Activated T-cell treated with anti-CD3 and anti-CD28 coated beads, Interleukin-2, amount 50 U/mL, for 48 hours (primary cell): ENCODE measurements at regions not wholly inside any gene's neighbourhood (a gene's known extent, or its start where the extent isn't known, plus 50 kb on each side); places are given as distances from the start of the nearest gene placed in this dataset.

Experiments
- DNase-seq, 2 experiments: peaks; one replicate each; pipeline ENCODE4 v3.0.0-alpha.2; 2020

DNA sequence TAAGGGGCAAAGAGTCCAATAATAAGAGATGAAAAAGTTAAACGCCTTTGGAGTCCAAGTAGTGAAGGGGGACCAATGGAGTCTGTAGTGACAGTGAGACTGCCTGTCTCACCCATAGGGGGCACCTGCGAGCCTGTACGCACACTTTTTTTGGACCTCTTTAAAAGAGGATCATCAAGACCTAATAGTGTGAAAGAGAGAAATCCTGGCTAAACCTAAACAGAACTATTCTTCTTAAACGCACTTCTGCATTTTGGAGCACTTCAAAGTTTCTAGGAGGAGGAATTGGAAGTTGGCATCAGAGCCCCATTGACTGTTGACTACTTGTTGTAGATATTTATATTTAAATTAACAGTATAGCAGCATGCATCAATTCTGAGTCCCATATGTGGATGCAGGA lies 636.1 kb upstream of the KLF4 start:
- DNase-seq: no peak

DNA sequence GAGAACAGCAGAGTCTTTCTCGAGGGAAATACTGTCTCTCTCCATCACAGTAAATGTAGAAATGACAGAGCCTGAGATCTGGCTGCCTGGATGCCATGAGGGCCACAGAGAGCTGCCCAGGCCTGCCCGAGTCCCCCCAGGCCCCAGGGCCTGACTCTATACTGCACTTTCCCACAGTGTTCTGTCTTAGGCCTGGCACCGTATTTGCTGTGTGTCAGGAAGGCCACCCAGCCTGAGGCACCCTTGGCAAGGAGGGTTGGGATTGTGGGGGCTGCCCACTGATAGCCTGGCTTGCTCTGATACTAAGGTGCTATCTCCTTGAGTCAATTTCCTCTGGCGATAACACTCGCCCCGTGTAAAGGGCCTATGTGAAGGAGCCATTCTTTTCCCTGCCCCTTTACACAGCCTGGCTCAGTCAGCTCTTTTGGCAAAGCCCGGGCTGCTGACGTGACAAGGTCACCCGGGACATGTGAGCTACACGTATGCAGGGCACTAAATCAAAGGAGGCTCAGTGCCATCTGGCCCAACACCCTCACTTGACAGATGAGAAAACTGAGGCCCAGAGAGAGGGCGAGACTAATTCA lies 630.1 kb upstream of the KLF4 start:
- DNase-seq: no peak

DNA sequence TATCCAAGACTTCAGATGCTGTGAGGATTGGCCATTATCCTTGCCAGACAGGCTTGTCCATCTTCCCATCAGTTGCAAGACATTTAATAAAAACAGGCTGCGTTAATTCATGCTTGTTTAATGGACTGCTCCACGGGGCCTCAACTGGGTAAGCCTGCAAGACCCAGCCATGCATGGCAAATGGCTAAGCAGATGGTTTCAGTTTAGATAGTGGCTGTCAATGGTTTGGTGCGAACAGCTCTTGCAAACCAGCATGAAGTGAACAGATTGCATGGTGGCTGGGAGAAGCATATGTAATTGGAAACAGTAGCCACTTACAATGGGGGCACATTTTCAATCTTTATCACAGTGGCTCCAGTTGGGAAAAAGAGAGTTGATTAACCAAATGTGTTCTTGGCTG lies 628.2 kb upstream of the KLF4 start:
- no peak for DNase-seq

DNA sequence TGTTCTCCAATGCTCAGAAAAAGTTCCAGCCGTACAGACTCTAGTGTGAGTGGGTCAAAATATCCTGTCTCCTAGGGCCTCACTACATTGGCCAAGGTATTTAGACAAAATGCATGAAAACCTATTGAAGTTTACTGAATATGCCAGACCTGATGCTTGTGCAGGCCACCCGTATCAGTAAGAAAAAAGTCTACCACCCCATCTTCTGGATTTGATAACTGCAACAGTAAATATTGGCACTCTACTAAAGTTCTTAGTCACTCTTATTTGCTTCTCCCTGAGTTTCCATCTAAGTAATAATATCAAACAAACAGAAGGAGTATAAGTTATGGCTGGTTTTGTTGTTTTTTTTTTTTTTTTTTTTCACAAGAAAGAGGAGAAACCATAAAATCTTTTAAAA lies 627.7 kb upstream of the KLF4 start:
- no peak for DNase-seq

DNA sequence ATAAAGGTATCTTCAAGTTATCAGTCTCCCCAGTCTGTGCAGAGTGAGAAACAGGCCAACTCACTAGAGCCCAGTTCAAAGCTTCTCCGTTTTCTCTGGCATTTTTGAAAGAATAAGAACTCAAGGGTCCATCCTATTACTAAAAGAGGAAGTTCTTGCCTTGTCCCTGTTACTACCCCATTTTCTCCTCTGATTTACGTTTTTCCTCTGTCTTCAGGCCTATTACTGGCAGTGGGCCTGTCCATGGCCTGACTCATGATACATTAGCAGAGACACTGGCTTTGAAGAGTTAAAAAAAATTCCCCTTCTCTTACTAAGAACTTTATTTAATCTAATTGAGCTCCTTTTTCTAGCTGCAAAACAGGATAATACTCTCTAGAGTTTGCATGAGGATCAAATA lies 624.0 kb upstream of the KLF4 start:
- DNase-seq: no peak

DNA sequence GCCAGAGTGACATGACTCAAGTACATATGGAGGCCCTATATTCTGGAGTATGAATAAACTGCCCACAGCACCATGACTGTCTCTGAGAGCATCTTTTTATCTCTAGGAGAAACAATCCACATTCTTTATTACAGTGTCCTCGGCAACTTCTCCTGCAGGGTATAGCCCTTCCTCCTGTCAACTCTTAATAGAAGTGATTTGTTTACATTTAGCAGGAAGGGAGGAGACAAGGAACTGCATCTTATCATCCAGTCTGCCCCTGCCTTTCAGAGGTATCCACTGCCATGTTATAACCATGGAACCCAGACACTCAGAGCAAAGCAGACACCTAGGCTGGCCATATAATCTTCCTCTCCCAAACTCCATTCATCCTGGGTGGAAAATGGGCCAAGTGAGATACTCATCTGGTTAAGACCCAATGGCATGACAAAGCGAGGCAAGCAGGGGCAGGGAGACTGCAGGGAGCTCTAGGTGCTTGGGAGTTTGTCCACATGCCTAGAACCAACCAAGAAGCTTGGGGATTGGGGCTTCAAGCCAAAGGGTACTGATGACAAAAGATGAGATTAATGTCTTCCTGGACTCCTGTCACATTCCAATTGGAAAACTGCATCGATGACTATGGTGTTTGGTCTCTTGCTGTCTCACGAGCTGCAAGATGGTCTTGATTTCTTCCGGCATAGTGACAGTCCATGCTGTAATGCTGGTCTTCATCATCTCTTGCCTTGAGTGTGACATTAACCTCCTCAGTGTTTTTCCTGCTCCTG lies 620.5 kb upstream of the KLF4 start:
- DNase-seq: no peak

DNA sequence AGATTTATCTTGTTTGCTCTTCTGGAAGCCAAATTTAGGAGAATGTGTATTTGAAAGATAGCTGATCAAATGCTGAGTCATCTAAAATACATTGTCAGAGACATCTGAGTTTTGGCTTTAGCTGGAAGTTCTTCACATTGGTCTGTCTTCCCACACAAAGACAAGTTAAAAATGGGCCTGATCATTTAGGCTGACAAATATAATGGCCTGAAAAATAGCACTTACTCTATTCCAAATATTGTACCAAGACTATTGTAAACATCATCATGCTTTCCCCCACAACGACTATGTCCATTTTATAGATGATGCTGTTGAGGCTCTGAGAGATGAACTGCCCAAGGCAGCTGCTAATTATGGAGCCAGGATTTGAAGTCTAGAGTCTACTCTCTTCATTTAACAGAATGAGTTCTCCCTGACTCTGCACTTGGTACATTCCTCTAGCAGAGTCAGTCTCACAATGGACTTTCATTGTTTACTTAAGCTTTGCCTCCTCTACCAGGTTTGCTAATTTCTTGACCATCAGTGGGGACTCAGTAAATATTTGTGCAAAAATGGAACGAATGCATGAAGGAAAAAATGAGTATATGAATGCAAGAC lies 619.4 kb upstream of the KLF4 start:
- DNase-seq: no peak

DNA sequence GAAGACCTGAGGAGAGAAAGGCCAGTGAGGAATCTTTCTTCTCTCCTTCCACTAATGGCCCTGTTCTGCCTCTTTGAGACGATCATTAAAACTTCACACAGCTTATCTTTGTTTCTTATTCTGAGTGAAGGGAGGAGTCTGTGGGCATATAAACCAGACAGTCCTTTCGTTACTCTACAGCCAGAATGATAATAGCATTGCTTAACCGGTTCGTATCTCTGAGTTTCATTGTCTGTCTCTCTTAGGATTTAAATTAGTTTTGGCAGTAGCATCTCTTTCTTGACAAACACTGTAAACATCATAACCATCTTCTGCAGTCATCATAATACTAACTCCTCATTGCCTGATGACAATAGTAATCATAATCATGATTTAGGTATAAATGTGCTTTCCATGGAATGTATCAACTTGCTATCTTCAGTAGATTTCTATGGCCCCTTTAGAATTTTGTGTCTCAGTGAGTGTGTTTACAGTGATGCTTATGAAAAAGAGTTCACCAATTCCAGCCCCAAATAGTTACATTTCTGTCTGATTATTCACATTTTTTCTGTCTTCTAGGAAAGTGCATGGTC lies 618.8 kb upstream of the KLF4 start:
- no peak for DNase-seq

DNA sequence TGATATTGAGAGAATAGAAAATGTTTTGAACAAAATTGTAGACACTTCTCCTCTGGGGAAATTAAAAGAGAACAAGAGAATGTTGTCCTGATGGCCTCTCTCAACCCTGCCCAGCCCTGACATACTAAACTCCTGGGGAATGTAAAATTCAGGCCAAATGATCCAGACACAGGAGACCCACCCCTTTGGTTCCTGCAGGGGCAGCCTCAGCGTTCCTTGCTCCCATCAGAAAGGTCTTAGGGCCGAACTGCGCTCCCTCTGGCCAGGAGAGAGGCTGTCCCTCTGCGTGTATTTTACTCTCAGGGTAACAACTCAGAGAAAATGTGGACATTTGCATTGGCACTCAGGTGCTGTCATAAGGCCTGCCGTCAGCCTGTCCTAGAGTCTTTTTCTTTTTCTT lies 616.3 kb upstream of the KLF4 start:
- DNase-seq: no peak

DNA sequence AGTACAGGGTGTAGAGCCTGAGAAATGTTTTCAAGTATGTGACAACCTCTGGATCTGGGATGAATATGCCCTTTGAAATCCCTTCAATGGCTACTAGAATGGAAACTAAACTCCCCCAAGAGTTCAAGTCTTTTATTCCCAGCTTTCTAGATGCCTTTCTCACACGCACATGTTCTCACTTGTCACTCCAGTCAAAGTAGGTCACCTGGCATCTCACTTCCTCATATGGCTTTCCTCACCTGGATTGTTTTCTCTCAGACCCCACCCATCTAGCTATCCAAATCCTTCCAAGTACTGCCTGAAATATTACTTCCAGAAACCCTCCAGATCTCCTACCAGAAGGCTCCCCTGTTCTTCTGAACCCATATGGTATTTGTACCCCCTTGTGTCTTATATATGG lies 615.4 kb upstream of the KLF4 start:
- DNase-seq: no peak

DNA sequence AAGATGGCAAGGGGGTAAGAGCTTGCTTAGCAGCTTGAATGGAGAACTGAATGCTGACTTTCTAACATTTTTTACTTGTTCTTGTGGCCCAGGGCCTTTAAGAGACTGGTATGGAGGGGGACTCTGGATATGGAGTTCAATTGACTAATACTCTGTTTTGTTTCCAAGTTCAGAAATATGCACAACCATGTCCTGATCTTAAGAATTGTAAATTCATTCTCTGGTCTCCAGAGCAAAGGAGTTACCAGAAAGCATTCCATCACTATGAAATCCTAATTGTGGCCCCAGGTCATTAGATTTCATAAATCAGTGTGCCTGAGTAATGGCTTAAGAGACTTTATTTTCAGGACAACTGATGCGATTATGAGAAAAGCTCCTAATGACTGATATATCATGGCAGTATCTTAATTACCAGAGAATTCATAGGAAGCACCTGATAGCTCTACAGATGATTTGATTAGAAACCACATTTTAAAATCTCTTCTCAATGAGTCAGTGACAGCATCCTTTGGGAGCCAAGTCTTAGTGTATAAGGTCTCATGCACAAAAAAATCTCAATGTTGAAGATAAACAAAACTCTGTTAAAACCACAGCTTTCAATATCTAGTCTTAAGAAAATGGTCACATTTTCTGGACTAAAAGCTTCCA lies 613.6 kb upstream of the KLF4 start:
- DNase-seq: no peak

DNA sequence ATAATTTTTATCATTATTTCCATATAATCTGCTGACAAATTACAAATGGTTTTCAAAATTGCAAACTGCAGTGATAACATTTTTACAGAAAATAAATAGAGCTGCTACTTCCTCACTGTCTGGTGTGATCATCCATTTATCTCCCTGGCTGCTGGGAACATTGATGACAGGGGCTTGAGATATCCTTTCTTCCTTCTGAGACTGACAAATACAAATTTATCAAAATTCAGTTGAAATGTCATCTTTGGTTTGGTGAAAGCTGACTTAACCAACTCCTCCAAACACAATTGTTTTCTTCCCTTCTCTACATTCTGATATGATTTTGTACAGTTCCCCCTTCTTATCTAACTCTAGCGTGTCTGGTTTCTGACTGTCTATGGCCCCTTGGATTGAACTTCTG lies 611.8 kb upstream of the KLF4 start:
- DNase-seq: no peak

DNA sequence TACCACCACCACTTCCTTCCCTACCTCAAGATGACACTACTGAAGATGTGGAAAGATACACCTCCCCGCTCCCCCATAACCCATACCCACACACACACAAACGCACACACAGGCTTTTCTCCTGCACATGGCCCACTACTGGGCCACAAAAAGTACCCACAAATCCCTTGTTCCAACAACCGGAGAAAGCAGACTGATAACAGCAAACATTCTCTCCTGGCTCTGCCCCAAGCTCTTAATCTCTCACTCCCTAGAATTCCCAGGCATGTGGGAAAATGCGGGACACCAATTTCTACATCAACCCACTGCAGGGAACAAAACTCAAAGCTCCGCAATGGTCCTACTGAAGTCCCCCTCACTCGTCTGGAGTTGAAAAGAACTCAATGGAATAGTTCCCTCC lies 611.0 kb upstream of the KLF4 start:
- no peak for DNase-seq

DNA sequence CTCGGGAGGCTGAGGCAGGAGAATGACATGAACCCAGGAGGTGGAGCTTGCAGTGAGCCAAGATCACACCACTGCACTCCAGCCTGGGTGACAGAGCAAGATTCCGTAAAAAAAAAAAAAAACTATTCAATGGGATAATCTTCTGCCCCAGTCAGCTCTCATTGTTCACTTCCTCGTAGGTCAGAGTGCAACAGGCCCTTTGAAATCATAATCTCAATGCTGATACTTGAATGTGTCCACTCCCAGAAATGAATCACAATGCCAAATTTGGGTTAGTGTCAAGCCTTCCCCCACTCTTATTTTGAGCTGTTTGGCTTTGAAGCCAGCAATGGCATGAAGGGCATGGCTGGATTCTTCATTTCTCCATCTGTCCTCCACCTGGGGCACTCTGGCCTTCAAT lies 610.3 kb upstream of the KLF4 start:
- no peak for DNase-seq

DNA sequence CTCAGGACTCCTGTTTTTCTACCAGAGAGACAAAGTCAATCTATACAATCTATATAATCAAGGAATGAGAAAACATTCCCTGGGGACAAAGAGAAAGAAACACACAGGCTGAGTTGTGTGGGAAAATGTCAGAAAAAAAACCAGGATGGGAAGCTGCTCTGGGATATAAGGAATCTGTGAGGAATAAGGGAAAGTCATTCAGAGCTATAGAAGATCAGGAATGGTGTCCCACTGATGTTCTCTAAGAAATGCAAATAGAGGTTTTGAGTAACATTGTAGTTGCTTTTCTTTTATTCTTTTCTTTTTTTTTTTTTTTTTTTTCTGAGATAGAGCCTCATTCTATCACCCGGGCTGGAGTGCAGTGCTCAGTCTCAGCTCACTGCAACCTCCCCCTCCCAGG lies 605.9 kb upstream of the KLF4 start:
- DNase-seq: no peak

DNA sequence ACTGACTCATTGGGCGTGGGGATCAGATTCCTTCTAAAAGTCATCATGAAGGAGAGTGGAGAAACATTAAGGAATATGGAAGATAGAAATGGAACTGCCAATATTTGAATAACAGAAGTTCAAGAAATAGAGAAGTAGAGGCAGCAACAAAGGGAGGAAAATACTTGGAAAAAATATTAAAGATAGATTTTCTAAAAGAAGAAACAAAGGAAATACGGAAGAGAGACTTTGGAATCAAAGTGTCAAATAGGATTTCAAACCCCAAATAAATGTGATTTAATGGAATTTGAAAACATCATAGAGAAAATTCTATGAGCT lies 605.1 kb upstream of the KLF4 start:
- no peak for DNase-seq

DNA sequence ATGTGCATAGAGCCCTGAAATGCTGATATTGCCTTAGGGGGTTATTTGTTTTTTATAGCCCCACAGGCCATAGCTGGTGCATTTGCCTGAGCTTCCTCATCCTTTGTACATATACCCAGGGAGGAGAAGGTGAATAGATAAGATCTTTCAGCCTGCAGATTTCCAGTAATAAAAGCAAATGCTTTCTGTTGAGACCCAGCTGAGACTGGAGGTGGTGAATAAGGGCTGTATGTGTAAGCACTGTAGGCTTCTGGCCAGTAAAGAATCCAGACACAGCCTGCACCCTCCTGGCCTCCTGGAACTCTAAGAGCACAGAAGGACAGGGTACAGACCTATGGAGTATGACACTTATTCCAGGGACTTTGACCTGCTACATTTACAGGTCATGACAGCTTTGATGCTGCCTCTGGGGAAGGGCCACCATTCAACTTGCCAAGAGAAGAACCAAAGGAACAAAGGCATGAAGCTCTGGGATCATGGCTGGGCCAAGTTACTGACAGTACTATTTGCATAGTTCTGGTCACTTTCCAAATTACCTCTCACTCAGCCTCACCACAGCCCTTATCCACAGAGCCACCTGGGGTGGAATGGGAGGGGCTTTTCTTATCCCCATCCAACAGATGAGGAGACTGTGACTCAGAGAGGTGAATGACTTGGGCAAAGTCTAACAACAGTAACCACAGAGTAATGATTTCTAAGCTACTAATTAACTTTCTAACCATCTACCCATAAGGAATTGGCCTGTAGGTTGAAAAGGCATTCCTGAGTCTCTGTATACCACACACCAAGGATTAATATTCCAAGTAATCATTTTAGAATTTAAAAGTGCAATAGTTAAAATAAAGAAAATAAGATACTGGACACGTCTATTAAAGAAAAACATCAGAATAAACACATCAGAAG lies 604.5 kb upstream of the KLF4 start:
- DNase-seq: no peak

DNA sequence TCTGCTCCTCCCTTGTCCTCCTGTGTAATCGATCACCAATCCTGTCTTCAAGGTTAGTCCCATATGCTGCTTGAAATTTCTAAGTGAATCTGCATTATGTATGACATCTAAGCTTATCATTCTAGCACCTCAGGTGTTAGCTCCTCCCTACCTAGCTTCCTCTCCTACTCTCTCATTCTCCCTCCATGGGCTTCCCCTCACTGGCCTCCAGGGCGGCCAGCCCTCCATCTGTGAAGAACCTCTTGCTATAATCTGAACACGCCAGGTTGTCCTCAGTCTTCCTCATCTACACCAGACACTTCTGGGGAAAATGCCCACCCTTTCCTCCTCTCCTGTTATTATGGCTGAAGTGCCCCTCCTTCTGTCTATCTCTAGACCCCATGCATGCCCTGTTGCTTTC lies 599.3 kb upstream of the KLF4 start:
- no peak for DNase-seq

DNA sequence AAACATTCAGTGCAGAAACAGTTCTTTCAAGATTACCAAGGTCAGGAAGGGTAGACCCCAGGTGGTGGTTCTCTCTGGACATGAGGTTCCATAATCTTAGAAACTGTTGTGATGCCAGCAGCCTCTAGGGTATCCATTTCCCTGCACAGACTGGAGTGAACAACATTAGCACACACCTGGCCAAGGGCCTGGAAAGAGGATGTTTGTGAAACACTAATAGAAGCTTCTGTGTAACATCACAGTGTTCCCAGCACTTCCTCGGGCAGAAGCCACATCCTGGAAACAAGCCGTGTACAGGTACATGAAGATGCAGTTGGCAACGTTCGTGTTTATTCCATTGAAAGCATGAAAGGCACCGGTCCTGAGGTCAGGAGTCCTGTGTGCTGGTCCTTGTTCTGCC lies 598.2 kb upstream of the KLF4 start:
- no peak for DNase-seq

DNA sequence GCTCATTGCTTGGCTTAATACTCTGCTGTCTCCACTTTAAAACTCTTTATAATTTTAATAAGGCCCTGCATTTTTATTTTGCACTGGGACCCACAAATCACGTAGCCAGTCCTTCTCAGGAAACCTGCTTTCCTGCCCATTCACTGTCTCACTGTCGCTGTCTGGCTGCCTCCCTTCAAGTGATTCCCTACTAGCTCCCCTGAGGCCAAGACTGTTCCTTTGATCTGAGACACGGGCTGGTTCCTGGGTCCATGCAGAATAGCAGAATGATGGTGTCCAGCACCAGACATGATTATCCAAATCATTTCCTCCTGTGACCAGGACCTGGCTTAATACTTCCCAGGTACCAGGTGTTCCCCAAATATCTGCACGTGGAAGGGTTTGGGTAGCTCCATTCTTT lies 597.1 kb upstream of the KLF4 start:
- no peak for DNase-seq

DNA sequence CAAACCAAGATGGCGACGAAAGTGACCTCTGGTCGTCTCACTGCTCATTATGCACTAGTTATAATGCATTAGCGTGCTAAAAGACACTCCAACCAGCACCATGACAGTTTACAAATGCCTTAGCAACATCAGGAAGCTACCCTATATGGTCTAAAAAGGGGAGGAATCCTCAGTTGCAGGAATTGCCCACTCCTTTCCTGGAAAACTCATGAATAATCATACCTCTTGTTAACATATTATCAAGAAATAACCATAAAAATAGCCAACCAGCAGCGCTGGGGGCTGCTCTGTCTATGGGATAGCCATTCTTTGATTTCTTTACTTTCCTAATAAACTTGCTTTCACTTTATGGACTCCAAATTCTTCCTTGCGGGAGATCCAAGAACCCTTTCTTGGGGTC lies 595.7 kb upstream of the KLF4 start:
- DNase-seq: no peak

DNA sequence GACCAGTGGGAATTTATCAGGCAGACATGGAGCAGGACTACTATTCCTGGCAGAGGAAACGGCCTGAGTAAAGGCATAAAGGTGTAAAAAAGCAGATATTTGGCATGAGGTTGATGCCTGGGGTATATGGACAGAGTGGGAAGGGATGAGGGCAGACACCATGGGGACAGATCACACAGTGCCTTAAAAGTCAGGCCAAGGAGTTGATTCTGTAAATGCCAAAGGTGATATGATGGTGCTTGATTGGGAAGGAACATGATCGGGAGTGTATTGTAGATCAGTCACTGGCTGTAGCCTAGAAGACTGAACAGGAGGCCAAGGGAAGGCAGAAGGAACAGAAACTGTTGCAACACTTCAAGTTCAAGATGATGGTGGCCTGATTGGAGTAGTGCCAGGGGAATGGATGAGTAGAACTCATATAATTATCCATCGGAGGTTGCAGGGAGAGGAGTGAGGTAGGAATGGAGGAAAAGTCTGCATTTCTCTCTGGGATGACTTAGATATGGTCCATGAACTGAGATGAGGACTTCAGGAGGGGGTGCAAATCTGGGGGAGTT lies 594.3 kb upstream of the KLF4 start:
- DNase-seq: no peak
